ENCODE measurements at regions not wholly inside any gene's neighbourhood (a gene's known extent, or its start where the extent isn't known, plus 50 kb on each side); places are given as distances from the start of the nearest gene placed in this dataset.

GRCh38 chr6:40074306-40075055 is 140.2 kb upstream of the MOCS1 start:
- H3K36me3 ChIP-seq (ENCODE audit: control insufficient read depth, insufficient read depth, low read length), result no peaks in the 10 kb centered on the region
- no peak overlapping the region for H2AFZ ChIP-seq
- no peaks in the 10 kb centered on the region for H3K4me1 ChIP-seq
- no peak overlapping the region for H3K9ac ChIP-seq
- no peaks in the 10 kb centered on the region for H3K9me3 ChIP-seq (ENCODE audit: control insufficient read depth, low read length)
- no peaks in the 10 kb centered on the region for H3K79me2 ChIP-seq
- H3K27me3 ChIP-seq (ENCODE audit: control insufficient read depth, insufficient read depth, low read length), result no peaks in the 10 kb centered on the region
- no peak overlapping the region for H3K4me2 ChIP-seq (ENCODE audit: low read length)
- no peak for TF ChIP-seq CTCF (IDR thresholded peaks at IDR 0.05)
- H3K4me3 ChIP-seq (ENCODE audit: low read depth, low read length), result no peak overlapping the region
- H3K27ac ChIP-seq, result no peak overlapping the region

GRCh38 chr6:40066372-40066771 is 132.1 kb upstream of the MOCS1 start:
- no peak overlapping the region for H3K27ac ChIP-seq
- no peak overlapping the region for H3K9ac ChIP-seq
- TF ChIP-seq CTCF (IDR thresholded peaks at IDR 0.05), result no peak
- H3K79me2 ChIP-seq, result no peaks in the 10 kb centered on the region
- H3K9me3 ChIP-seq (ENCODE audit: control insufficient read depth, low read length), result no peaks in the 10 kb centered on the region
- H2AFZ ChIP-seq, result no peak overlapping the region
- no peaks in the 10 kb centered on the region for H3K36me3 ChIP-seq (ENCODE audit: control insufficient read depth, insufficient read depth, low read length)
- no peaks in the 10 kb centered on the region for H3K4me1 ChIP-seq
- no peak overlapping the region for H3K4me3 ChIP-seq (ENCODE audit: low read depth, low read length)
- H3K4me2 ChIP-seq (ENCODE audit: low read length), result no peak overlapping the region
- no peaks in the 10 kb centered on the region for H3K27me3 ChIP-seq (ENCODE audit: control insufficient read depth, insufficient read depth, low read length)

- Histone ChIP-seq H3K27ac (no peak overlapping the region), H2AFZ (no peak overlapping the region), H3K27me3 (ENCODE audit: control insufficient read depth, insufficient read depth, low read length) (no peaks in the 10 kb centered on the region), H3K4me2 (ENCODE audit: low read length) (no peak overlapping the region), H3K36me3 (ENCODE audit: control insufficient read depth, insufficient read depth, low read length) (no peaks in the 10 kb centered on the region), H3K4me1 (no peaks in the 10 kb centered on the region), H3K79me2 (no peaks in the 10 kb centered on the region), H3K9me3 (ENCODE audit: control insufficient read depth, low read length) (no peaks in the 10 kb centered on the region), H3K4me3 (ENCODE audit: low read depth, low read length) (no peak overlapping the region), H3K9ac (no peak overlapping the region)
- no peak for TF ChIP-seq CTCF (IDR thresholded peaks at IDR 0.05)
Measured at GRCh38 chr6:40056865-40057264, 122.6 kb upstream of the MOCS1 start.

- Histone ChIP-seq H3K9me3 (ENCODE audit: control insufficient read depth, low read length) (no peaks in the 10 kb centered on the region), H3K9ac (no peak overlapping the region), H3K79me2 (no peaks in the 10 kb centered on the region), H3K27ac (no peak overlapping the region), H3K4me2 (ENCODE audit: low read length) (no peak overlapping the region), H3K27me3 (ENCODE audit: control insufficient read depth, insufficient read depth, low read length) (no peaks in the 10 kb centered on the region), H3K36me3 (ENCODE audit: control insufficient read depth, insufficient read depth, low read length) (no peaks in the 10 kb centered on the region), H2AFZ (no peak overlapping the region), H3K4me3 (ENCODE audit: low read depth, low read length) (no peak overlapping the region), H3K4me1 (no peaks in the 10 kb centered on the region)
- TF ChIP-seq CTCF (IDR thresholded peaks at IDR 0.05), result no peak
Measured at GRCh38 chr6:40054602-40055001, 120.3 kb upstream of the MOCS1 start.

- Histone ChIP-seq H3K4me3 (ENCODE audit: low read depth, low read length) (no peak overlapping the region), H3K27ac (no peak overlapping the region), H3K9me3 (ENCODE audit: control insufficient read depth, low read length) (no peaks in the 10 kb centered on the region), H3K4me1 (no peaks in the 10 kb centered on the region), H3K9ac (no peak overlapping the region), H2AFZ (no peak overlapping the region), H3K27me3 (ENCODE audit: control insufficient read depth, insufficient read depth, low read length) (no peaks in the 10 kb centered on the region), H3K36me3 (ENCODE audit: control insufficient read depth, insufficient read depth, low read length) (no peaks in the 10 kb centered on the region), H3K79me2 (no peaks in the 10 kb centered on the region), H3K4me2 (ENCODE audit: low read length) (no peak overlapping the region)
- TF ChIP-seq CTCF (IDR thresholded peaks at IDR 0.05), result no peak
Measured at GRCh38 chr6:40054186-40054585, 119.9 kb upstream of the MOCS1 start.

All from parathyroid adenoma (tissue), 2 donors.